Suppressor macrophage treated with lipopolysaccharide for 1 hour (primary cell): ENCODE measurements at regions not wholly inside any gene's neighbourhood (a gene's known extent, or its start where the extent isn't known, plus 50 kb on each side); places are given as distances from the start of the nearest gene placed in this dataset.
"Not testable (repeated sequence)": the region's sequence is repeated elsewhere in the genome, so short reads cannot be mapped to it uniquely, and the experiment has no call there.

Experiments
- DNase-seq, 3 donors: peaks; one replicate each; pipeline ENCODE4 v3.0.0-alpha.2; 2020 to 2022

DNA sequence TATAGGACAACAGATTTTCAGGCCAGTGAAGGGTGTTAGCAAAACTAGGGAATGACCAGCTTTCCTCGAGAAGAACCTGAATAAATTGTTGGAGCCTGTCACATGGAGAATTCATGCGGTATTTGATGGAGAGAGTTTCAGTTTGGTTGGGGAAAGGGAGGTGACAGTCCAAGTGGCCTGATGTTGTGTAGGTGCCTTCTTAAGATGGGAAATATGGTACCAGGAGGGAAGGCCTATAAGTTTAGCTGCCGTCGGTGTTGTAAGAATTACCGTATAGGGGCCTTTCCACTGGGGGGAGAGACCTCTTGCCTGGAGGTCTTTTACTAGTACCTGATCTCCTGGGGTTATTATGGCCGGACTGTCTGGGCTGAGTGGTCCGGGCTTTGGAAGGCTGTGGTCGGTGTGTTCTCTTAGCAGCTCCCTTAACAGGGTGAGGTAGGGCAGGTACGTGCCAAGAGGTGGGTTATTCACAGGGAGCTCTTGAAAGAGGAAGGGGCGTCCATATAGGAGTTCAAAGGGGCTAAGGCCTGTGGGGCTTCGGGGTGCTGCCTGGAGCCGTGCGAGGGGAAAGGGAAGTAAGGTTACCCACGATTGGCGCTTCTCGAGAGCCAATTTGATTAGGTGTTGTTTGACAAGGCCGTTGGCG, 641.1 kb upstream of the DPP6 start:
- not testable (repeated sequence) for DNase-seq

DNA sequence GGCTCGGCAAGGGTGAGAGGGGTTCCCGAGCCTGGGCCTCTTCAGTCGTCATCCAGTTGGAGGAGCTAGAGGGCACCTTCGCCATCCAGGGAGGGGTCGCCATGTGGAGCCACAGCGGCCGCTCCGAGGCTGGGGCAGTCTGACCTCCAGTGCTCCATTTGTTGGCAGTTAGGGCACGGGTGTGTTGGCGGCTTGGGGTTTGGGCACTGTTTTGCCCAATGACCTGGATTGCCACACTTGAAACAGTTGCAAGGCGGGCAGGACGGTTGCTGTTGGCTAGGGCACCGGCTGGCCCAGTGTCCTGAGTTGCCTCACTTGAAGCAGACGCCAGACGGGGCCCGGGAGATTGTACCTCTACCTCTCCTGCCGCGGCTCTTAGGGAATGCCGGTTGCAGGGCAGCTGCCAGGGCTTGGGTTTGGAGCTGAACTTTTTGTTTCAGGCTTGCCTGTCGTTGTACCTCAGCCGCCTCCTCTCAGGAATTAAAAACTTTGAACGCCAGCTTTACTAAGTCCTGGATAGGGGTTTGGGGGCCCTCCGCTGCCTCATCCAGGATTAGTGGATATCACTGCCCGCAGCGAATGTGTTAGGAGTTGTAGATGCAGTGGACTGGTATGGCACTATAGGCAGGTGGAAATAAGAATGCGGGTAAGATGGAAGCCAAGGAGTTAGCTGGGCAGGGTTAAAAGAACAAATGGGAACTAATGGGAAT, 639.9 kb upstream of the DPP6 start:
- not testable (repeated sequence) for DNase-seq

DNA sequence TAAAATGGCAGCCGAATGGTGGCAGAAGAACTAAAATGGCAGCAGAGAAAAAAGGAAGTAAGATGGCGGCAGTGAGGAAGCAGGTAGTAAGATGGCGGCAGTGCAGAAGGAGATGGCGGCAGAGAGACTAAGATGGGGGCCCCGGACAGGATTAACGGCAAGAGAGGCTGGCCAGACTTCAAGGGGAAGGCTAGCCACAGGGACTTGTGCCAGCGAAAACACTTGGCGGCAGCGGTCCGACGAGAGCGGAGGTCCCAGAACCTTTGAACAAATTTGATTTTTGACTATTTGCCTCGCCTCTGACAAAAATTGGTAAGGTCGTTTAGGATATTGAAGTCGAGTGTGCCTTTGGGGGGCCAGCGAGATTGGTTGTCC, 639.4 kb upstream of the DPP6 start:
- not testable (repeated sequence) for DNase-seq

DNA sequence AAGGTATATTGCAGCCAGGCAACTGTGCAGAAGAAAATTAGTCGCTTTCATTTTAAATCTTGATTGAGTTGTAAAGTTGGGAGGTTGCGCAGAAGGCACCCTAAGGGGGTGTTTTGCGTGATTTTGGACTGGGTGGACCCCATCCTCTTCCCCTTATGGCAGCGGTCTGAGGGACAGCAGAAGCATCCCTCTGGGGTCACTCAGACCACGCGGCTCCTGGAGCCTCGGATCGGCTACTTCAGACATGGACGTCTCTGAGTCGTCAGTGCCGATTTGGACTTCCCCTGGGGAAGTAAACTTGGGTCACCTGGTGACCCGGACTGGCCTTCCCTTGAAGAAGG, 639.0 kb upstream of the DPP6 start:
- no peak for DNase-seq

DNA sequence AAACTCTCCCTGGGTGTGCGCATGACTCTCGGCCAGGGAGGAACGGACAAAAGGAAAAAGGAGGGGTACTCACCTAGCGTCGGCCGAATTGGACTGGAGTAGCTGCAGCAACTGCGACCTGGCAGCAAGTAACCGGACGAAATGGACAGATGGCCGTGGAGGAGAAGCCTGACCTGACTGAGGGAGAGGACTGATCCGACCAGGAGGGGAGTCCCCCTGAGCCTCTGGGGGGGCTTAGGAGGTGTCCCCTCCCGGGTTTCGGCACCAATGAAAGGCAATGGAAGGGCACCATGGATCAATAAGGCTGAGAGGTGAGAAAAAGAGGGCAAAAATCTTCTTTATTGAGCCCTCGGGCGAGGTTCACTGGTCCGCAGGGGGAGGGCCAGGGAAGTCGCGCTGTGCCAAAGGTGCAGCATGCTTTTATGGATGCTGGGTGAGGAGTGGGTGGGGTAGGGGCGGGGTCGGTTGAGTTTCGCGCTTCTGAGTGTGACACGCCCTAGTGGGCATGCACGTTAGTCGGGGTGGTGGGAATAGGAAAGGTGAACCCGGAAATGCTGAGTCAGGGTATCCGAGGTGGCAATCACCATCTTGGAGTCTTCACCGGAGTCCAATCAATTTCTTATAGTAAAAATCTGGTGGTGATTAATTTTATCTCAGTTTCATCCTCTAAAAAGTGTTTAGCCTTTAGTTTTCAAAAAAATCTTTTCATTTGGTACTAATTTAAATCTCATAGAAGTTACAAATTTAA, 638.5 kb upstream of the DPP6 start:
- no peak for DNase-seq

DNA sequence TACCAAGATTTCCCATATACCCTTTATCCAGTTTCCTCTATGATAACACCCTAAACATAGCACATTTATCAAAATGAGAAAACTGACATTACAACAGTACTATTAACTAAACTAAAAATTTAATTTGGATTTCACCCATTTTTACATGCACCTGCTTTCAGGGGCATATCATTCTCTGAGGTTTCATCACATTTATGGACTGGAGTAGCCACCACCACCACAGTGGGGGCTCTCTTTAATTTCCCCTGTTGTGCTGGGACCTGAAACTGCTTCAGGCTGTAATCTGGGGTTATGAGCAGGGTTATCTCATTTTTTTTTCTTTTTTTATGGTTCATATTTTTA, 637.9 kb upstream of the DPP6 start:
- no peak for DNase-seq

DNA sequence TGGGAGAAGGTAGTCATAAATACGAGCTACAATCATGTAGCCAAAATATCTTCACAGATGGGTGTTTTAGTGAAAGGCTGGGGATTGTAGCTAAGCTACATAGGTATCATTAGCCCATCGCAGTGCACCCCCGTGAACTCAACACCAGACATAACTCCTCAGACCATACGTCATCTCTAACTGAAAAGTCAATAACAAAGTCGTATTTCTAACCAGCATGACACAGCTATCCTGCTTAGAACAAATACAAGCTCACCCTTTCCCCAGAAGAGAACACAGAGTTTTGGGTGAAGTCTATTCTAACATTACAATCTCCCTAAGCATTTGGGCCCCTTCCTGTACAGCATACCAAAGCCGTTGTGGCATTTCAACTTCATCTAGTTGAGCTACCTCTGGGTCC, 636.6 kb upstream of the DPP6 start:
- DNase-seq = no peak

DNA sequence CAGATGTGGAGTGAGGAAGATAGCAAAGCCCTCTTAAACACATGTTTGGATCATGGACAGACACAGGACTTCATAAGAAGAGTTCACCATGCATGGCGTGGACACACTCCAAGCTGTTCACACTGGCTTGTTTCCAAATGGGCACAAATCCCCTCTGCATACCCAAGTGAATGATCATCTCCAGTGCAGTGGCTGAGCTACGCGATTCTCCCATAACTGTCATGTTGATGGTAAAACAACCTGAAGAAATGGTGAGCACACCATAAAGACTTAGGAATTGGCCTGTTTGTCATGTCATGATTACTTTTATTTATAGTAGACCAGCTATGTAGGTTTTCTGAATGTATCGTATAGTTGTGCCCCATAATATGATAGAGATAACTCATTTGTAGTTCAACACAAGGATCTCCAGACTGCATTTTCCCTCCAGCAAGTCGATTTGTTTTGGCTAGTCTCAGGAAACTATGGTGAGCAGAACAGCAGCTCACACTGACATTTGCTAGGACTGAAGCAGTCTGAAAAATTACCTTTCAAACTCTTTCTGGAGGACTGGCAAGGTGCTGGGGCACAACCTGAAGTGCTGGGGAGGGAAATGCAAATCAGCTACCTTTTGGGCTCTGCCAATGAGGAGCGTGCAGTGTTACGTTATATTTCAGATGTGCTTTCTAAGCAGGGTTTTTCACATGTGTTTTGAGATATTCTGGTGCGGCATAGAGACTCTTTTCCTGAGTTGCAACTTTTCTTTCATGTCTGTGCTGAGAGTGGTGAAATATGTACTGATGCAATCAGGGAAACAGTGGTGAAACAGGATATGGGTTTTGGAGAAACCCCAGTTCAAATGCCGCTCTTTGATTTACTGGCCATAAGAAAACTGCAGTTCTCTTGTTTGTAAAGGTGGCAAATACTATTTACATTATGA, 629.6 kb upstream of the DPP6 start:
- DNase-seq = no peak

DNA sequence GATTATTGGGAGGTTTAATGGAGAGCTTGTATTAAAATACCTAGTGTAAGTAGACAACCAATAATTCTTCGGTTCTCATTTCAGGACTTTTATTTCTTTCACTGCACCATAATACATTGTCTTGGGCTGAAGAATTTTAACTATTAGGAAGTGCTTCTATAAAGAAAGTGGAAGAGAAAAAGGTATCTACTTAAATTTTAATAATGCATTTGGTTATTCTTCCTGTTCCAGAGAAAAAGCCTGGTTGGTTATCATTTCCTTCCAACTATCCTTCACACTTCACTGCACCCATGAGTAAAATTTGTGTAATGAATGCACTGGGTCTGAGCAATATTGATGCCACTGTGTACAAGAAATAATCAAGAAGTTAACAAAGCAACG, 629.0 kb upstream of the DPP6 start:
- DNase-seq = no peak

DNA sequence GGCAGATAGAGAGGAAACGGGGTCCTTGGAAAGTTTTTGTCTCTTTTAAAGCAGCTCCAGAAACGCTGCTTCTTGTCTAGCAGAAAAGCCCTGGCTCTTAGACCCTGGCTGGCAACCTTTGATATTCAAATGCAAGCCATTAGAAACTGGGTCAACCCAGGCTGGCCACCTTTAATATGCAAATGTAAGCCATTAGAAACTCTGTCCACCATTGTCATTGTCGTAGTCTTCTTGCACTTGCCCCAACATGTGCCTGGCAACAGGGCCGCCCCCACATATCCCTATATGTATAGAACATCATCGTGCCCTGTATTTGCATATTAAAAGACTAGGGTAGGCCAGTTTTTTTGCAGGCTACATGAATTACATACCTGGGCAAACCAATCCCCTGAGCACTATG, 621.3 kb upstream of the DPP6 start:
- DNase-seq = no peak

DNA sequence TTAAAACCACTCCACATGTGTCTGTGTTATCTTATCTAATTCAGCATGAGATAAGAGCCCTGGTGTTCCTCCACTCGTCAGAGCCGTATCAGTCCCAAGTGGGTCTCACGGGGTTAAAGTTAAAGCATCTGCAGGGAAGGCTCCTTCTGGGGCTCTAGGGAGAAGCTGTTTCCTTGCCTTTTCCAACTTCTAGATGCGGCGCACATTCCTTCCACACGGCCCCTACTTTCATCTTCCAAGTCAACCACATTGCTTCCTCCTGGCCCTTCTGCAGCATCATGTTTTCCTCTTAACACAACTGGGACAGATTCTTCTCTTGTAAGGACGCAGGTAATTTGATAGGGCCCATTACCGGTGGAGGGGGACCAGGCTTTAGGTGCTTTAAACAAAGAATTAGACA, 620.1 kb upstream of the DPP6 start:
- DNase-seq = no peak

DNA sequence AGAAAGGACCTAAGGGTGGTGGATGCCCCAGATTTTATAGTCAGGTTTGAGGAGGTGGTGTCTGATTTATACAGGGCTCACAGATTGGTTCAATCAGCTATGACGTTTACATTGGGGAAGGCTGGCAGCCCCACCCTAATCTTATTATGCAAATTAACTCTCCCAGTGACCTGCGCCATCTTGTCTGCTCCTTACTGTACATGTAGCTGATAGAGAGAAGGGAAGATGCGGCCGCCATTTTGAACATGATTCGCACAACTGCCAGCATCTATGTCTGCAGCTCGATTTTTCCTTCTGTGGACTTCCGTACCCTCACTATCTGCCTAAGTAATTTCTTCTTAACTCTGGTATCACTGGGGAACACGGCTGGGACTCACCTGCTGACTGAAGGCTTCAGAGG, 619.0 kb upstream of the DPP6 start:
- no peak for DNase-seq

DNA sequence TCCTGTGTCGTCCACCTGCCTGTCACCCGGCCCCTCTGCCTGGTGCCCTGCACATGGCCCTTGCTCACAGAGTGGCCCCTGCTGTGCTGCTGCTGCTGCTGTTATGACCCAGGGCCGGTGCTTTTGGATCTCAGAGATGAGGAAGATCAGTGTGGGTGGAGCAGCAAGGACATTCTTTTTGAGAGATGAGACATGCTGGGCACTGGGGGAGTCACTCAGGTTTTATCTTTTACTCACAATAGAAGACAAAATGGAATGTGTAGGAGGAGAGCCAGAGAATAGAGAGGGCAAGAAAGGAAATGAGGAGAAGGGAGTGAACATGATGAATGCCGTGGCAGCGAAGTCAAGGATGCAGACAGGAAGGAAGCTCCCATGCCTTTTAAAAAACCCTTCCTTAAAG, 611.5 kb upstream of the DPP6 start:
- no peak for DNase-seq

DNA sequence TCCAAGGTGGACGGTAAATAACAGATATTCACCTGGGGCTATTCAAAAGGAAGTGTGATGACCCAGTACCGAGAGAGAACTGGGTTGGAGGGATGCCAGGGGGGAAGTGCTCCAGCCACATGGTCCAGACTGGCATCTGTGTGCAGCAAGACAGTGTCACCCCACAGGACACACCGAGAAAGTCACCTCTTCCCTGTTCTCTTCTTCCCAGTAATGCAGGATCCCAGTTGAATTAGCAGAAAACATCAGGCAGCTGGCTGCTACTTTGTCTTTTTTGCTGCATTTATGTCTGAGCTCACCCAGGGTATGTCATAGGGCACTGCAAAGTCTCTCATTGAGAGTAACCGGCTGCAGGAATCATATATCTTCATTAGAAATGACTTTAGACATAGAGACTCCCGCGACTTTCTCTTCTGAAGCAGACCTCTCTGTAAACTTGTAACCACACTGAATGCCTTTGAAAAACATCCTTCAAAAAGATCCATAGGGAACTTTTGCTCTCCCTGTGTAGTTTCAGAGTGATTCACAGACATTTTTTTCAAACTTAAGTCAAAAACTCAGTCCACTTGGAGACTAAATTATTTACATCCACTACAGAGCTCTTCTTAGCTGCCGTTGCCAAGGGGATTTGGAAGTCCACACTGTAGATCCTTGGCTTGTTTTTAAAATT, 609.0 kb upstream of the DPP6 start:
- no peak for DNase-seq

DNA sequence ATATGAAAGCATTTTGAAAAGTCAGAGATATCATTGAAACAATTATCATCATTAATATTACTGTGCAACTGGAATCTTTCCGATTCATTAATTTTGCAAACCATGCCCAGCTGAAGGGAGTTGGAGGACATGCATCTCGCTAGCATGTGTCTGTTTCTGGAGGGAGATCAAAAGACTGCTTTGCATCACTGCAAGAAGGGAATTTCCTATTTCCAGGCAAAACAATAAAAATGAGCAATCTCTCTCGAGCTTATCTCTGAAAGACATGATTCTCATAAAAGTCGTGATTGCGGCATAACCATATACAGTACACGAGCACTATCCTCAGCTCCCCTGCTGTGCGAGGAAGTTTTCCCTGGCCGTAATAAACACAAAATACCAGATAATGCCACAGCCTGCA, 607.6 kb upstream of the DPP6 start:
- no peak for DNase-seq

DNA sequence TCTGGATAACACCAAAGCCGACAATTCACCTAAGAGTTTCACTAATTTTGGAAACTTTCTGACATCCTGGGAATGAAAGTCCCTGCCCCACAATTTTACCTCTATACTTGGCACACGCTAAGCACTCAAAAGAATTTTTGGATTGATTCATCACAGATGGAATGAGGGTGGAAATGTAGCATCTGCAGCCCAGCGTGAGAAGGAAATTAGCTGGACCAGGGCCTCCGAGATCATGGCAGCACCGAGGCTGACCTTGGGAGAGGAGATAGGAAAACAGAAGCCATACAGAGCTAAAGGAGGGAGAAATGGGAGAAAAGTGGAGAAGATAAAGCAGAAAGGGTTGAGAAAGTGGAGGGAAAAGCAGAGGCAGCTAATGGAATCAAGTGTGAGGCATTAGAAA, 606.6 kb upstream of the DPP6 start:
- DNase-seq = no peak

DNA sequence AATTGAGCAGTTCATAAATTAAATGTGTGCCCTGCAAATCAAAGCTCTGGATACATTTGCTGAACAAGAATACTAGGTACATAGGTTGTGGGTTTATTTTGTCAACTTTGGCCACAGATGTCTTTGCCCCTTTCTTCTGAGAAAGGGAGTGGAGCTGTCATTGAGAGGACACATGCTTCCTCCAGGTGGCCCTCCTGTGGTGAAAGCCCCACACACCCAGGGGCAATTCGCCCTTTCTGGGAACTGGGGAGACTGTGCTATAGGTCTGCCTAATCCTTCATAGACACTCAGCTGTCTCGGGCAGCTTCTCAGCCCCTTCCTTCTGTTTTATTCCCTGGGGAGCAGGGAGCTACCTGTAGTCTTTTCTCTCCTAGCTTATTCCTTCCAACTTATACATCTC, 605.7 kb upstream of the DPP6 start:
- no peak for DNase-seq

DNA sequence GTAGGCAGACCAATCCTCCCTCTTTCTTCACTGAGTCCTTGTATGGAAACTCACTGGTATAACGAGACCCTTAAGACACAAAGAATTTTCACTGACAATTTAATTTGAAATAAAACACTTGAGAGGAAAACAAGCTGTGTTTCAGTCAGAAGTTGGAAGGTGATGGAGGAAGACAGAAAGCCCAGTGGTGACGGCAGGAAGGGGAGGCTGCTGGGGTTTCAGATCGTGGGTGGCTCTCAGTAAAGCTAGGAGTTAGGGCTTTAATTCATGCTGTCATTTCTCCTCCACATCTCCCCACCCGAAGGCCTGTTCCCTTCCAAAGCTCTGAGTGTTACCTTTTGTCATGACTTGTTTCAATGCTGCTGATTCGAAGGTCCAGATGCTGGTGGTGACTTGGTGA, 605.2 kb upstream of the DPP6 start:
- no peak for DNase-seq

DNA sequence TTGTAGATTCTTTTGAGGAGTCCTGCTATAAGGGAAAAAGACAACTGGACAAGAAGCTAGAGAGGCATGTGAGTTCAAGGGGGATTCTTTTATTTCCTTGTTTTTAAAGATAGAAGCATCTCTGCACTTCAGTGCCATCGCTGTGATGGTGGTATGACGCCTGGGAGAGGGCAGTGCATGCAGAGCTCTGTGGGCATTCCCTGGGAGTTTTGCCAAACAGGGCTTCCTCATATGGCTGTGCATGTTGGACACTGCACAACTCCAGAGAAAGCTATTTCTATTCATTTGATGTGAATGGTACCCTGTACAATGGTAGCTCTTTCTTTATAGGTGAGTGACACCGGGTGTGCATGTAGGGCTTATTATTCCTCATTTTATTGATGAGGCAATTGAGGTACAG, 599.5 kb upstream of the DPP6 start:
- DNase-seq = no peak

DNA sequence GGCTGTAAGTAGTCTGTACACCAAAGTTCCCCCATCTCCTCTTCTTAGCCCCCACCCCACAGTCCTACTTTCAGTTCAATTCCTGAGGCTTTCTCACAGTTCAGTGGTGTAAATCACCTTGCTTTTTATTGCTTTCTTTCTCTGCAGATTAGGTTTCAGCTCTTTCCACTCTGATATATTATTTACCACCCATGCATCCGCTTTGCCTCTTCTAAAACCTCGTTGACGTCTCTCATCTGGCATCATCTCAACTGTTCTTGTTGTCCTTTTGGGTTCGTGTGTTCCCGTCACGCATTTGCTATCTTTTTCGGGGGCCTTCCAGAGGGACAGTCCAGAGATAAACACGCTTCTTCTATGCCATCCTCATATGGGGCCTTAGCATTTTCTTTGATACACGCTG, 597.9 kb upstream of the DPP6 start:
- no peak for DNase-seq

DNA sequence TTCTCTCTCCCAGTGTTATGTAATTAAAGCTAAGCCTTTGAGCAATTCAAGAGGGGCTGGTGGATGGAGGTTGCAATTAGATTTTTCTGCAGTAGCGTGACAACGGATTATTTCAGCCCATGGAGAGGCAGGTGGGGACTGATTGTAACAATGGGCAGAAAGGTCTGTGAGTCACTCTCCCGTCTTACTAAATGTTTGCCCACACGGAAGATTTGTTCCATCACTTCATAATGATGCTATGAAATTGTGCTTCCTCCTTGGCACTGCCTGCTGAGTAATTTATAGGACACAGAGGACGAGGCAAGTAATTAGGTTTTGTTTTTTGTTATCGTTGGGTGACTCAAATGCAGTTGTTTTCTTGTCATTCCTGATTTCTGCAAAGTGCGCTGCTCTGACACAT, 594.5 kb upstream of the DPP6 start:
- DNase-seq = no peak

DNA sequence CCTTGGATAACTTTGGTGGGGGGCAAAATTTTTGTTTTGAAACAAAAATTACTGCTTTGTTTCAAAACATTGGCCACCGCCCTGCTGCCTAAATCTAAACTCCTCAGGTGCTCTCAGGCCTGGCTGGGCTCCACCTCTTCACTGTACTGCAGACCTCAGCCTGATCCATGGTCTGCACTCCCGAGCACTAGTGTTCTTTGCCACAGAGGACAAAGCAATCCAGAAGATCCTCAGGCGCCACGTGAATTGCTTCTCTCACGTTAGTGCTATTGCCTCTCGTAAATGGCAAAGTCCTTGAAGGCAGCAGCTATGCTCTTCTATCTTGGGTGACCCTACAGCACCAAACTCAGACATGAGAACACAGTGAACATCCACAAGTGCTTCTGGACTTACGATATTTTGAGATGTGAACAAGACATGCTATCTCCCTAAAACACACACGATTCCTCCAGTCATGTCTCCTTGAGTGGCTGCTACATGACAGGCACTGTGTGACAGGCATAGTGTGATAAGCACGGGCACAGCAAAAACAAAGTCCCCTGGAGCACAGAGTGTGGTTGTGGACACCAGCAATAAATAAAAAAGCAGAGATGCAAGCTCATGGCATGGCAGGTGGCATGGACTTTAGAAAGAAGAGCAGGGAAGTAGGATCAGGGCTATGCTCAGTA, 582.1 kb upstream of the DPP6 start:
- DNase-seq = no peak
